ENCODE measurements at regions not wholly inside any gene's neighbourhood (a gene's known extent, or its start where the extent isn't known, plus 50 kb on each side); places are given as distances from the start of the nearest gene placed in this dataset.

GRCh38 chr6:48859562-48860123 lies 603.4 kb downstream of the MMUT start:
- Histone ChIP-seq H4K8ac (replicated peaks; ENCODE audit: insufficient read length, low read depth, low read length) (no peak overlapping the region), H3K27ac (ENCODE audit: insufficient read length, low read depth, low read length) (no peak overlapping the region), H3K4me1 (ENCODE audit: insufficient read depth, low read length) (no peaks in the 10 kb centered on the region), H2BK20ac (ENCODE audit: low read depth, low read length, poor library complexity, severe bottlenecking) (no peak overlapping the region), H3K79me2 (ENCODE audit: insufficient read depth, low read length) (no peaks in the 10 kb centered on the region), H3T11ph (ENCODE audit: low read length) (no peak overlapping the region), H2BK120ac (ENCODE audit: low read depth, low read length, poor library complexity, severe bottlenecking) (no peak overlapping the region), H3K23ac (ENCODE audit: insufficient read length, low read depth, low read length) (no peak overlapping the region), H3K23me2 (ENCODE audit: insufficient read length, low read depth, low read length, poor library complexity, severe bottlenecking) (no peaks in the 10 kb centered on the region), H3K18ac (ENCODE audit: insufficient read length, low read depth, low read length) (no peak overlapping the region), H4K20me1 (ENCODE audit: control insufficient read depth, insufficient read depth, insufficient read length) (no peaks in the 10 kb centered on the region), H2BK5ac (ENCODE audit: insufficient read length, low read length) (no peak overlapping the region), H3K4ac (ENCODE audit: low read depth, low read length) (no peak overlapping the region), H4K5ac (ENCODE audit: insufficient read length, low read depth, low read length) (no peak overlapping the region), H3K79me1 (ENCODE audit: insufficient read depth, low read depth, low read length, poor library complexity, severe bottlenecking) (no peaks in the 10 kb centered on the region), H3K4me2 (ENCODE audit: insufficient read depth, insufficient read length, low read length) (no peak overlapping the region), H3K14ac (ENCODE audit: insufficient read depth, low read length) (no peak overlapping the region), H4K91ac (ENCODE audit: insufficient read length, low read depth, low read length) (no peak overlapping the region), H3K27me3 (ENCODE audit: insufficient read depth, low read length) (no peaks in the 10 kb centered on the region), H2BK15ac (ENCODE audit: low read depth, low read length) (no peak overlapping the region), H3K56ac (ENCODE audit: insufficient read length, low read depth, low read length) (no peak overlapping the region), H2AK5ac (ENCODE audit: insufficient read length, low read length) (no peak overlapping the region), H2BK12ac (ENCODE audit: insufficient read length, low read depth, low read length) (no peak overlapping the region), H2AFZ (ENCODE audit: low read length) (no peak overlapping the region), H3K9ac (ENCODE audit: extremely low read depth, insufficient read length, low read length) (no peak overlapping the region), H3K9me3 (ENCODE audit: control insufficient read depth, low read depth, low read length) (peaks cover 6% of the 10 kb centered on the region)
- Mint-ChIP-seq H3K4me1 (peaks cover 4% of the 10 kb centered on the region in 2 experiments; a peak in 3 of 4 replicates), H3K27me3 (ENCODE audit: low read depth) (no peaks in the 10 kb centered on the region), H3K36me3 (ENCODE audit: insufficient read depth in 1 of 3, low read depth in 3 of 3) (peaks cover 7 to 15% (median 11%) of the 10 kb centered on the region in 3 experiments; a peak in 6 of 7 replicates), H3K4me3 (no peak overlapping the region), H3K27ac (no peak overlapping the region), H3K9me3 (peaks cover 9 to 18% of the 10 kb centered on the region in 2 experiments; a peak in 4 of 5 replicates)
- no peak for TF ChIP-seq CTCF (conservative IDR thresholded peaks at IDR 0.05)
- DNase-seq, result no peak
- no CpG with 5 or more reads among the region's 2 CpGs for WGBS (ENCODE audit: extremely low coverage, insufficient read length, low lambda C conversion rate)

All from H9 (cell line).